Upper lobe of left lung (tissue), 4 donors: ENCODE measurements at regions not wholly inside any gene's neighbourhood (a gene's known extent, or its start where the extent isn't known, plus 50 kb on each side); places are given as distances from the start of the nearest gene placed in this dataset.

Source experiments
- CTCF ChIP-seq, 6 experiments: fragments of 450-650 bp in 4 of 6; fragments of 200-600 bp in 2 of 6; sonication (generic) in 2 of 6; IDR thresholded peaks; one replicate each; pipeline ENCODE4 v1.5.1; 2016 to 2019; ENCODE audit warnings: antibody characterized with exemption in 6 of 6
- POLR2AphosphoS5 ChIP-seq, 2 donors: sonication (generic); formaldehyde crosslinking; IDR thresholded peaks; one replicate each; pipeline ENCODE4 v1.5.1; 2017; ENCODE audit warnings: antibody characterized with exemption in 2 of 2

- TF ChIP-seq CTCF (IDR thresholded peaks at IDR 0.05), result no peak
- no peak for TF ChIP-seq POLR2AphosphoS5 (IDR thresholded peaks at IDR 0.05)
These were observed 149.4 kb downstream of the ELAVL4 start for GRCh38 chr1:50257940-50258685.
